ENCODE measurements at regions not wholly inside any gene's neighbourhood (a gene's known extent, or its start where the extent isn't known, plus 50 kb on each side); places are given as distances from the start of the nearest gene placed in this dataset.

DNA sequence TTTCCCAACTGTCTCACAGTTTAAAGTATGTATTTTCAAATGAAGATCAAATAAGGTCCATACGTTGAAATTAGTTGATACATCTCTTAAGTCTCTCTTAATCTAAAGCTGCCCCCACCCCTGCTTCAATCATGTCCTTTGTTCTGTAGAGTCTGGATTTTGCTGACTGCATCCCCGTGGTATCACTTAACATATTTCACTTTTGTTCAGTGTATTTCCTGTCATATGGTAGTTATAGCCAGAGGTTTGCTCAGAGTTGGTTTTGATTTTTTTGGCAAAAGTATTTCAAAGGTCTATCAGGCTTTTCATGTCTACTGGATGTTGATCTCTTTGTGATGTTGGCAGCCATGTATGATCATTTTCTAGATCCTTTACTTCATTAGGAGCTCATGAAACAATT is 54.4 kb upstream of the ARID5B start:
- intact Hi-C loops (cut with micrococcal nuclease; ENCODE audit: unreplicated experiment) = loop anchor here (5.0 kb wide), 1 partner anchor 785 kb away; no protein-coding TSS in a partner anchor
- H3K27ac Mint-ChIP-seq (ENCODE audit: unreplicated experiment) = peak overlapping the region; percentile 39
- no TSS peak for BruUV-seq (replicated peaks)
- H3K36me3 Mint-ChIP-seq (ENCODE audit: insufficient read depth, unreplicated experiment) = peaks cover 13% of the 10 kb centered on the region
- CTCF ChIA-PET = interaction anchor here (1.5 kb wide), 1 partner anchor 9 kb away, joined by 3 read pairs; no protein-coding TSS in a partner anchor
- peaks cover 9% of the 10 kb centered on the region for H3K9me3 Mint-ChIP-seq (ENCODE audit: unreplicated experiment)
- H3K4me3 Mint-ChIP-seq (ENCODE audit: unreplicated experiment) = no peak overlapping the region
- no peak for DNase-seq
- H3K4me3 ChIP-seq (ENCODE audit: low read depth, low read length) = no peak overlapping the region
- peaks cover 69% of the 10 kb centered on the region for H3K4me1 ChIP-seq
- H3K27me3 Mint-ChIP-seq (ENCODE audit: insufficient read depth, unreplicated experiment) = no peaks in the 10 kb centered on the region
- POLR2A ChIA-PET = interaction anchor here (1.0 kb wide), 1 partner anchor 57 kb away, joined by 3 read pairs; no protein-coding TSS in a partner anchor
- H3K4me1 Mint-ChIP-seq (ENCODE audit: low read depth, unreplicated experiment) = peaks cover 54% of the 10 kb centered on the region
- TF ChIP-seq, protein P1, sequence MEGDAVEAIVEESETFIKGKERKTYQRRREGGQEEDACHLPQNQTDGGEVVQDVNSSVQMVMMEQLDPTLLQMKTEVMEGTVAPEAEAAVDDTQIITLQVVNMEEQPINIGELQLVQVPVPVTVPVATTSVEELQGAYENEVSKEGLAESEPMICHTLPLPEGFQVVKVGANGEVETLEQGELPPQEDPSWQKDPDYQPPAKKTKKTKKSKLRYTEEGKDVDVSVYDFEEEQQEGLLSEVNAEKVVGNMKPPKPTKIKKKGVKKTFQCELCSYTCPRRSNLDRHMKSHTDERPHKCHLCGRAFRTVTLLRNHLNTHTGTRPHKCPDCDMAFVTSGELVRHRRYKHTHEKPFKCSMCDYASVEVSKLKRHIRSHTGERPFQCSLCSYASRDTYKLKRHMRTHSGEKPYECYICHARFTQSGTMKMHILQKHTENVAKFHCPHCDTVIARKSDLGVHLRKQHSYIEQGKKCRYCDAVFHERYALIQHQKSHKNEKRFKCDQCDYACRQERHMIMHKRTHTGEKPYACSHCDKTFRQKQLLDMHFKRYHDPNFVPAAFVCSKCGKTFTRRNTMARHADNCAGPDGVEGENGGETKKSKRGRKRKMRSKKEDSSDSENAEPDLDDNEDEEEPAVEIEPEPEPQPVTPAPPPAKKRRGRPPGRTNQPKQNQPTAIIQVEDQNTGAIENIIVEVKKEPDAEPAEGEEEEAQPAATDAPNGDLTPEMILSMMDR (IDR thresholded peaks at IDR 0.05; ENCODE audit: insufficient read depth in 1 of 2, low read depth in 1 of 2, low read length in 1 of 2, severe bottlenecking in 1 of 2, unreplicated experiment in 1 of 2) = no peak
- no peaks in the 10 kb centered on the region for H3K36me3 ChIP-seq (ENCODE audit: control insufficient read depth, insufficient read depth, low read length)
- no peaks in the 10 kb centered on the region for H3K27me3 ChIP-seq (replicated peaks; ENCODE audit: control insufficient read depth, insufficient read depth, low read length)
- no peaks in the 10 kb centered on the region for H3K9me3 ChIP-seq

- CTCF ChIA-PET = interaction anchor here (1.0 to 1.5 kb wide), 2 partner anchors 10 to 97 kb away, joined by 3 read pairs; no protein-coding TSS in a partner anchor
- no peaks in the 10 kb centered on the region for H3K27me3 Mint-ChIP-seq (ENCODE audit: insufficient read depth, unreplicated experiment)
- no TSS peak for BruUV-seq (replicated peaks)
Measured at GRCh38 chr10:61847640-61848039, 53.9 kb upstream of the ARID5B start.

GRCh38 chr10:61850376-61850775 is 51.1 kb upstream of the ARID5B start:
- ChIA-PET CTCF (interaction anchor here (0.8 to 1.6 kb wide), 4 partner anchors 12 to 245 kb away, joined by 3 to 16 read pairs (median 11); no protein-coding TSS in a partner anchor), POLR2A (interaction anchor here (0.5 to 1.3 kb wide), 2 partner anchors 13 to 52 kb away, joined by 3 to 17 read pairs; no protein-coding TSS in a partner anchor)
- H3K27me3 Mint-ChIP-seq (ENCODE audit: insufficient read depth, unreplicated experiment) = no peaks in the 10 kb centered on the region
- no peak overlapping the region for H3K4me3 Mint-ChIP-seq (ENCODE audit: unreplicated experiment)
- no peaks in the 10 kb centered on the region for H3K36me3 ChIP-seq (ENCODE audit: control insufficient read depth, insufficient read depth, low read length)
- intact Hi-C loops (cut with micrococcal nuclease; ENCODE audit: unreplicated experiment) = loop anchor here (1.0 to 5.0 kb wide), 8 partner anchors 13 to 244 kb away; no protein-coding TSS in a partner anchor
- BruUV-seq (replicated peaks) = no TSS peak
- TF ChIP-seq, protein P1 (IDR thresholded peaks at IDR 0.05; ENCODE audit: insufficient read depth in 1 of 2, low read depth in 1 of 2, low read length in 1 of 2, severe bottlenecking in 1 of 2, unreplicated experiment in 1 of 2) = no peak
- H3K4me1 Mint-ChIP-seq (ENCODE audit: low read depth, unreplicated experiment) = peaks cover 44% of the 10 kb centered on the region
- H3K9me3 Mint-ChIP-seq (ENCODE audit: unreplicated experiment) = peaks cover 10% of the 10 kb centered on the region
- H3K4me3 ChIP-seq (ENCODE audit: low read depth, low read length) = no peak overlapping the region
- peak; percentile 92 to 93 for DNase-seq
- peak overlapping the region; percentile 51 for H3K27ac Mint-ChIP-seq (ENCODE audit: unreplicated experiment)
- peaks cover 55% of the 10 kb centered on the region for H3K4me1 ChIP-seq
- H3K9me3 ChIP-seq = no peaks in the 10 kb centered on the region
- no peaks in the 10 kb centered on the region for H3K27me3 ChIP-seq (replicated peaks; ENCODE audit: control insufficient read depth, insufficient read depth, low read length)
- peaks cover 13% of the 10 kb centered on the region for H3K36me3 Mint-ChIP-seq (ENCODE audit: insufficient read depth, unreplicated experiment)

More at GRCh38 chr10:61847640-61848039, 53.9 kb upstream of the ARID5B start:
- H3K27ac Mint-ChIP-seq (ENCODE audit: unreplicated experiment) = peak overlapping the region; percentile 39
- POLR2A ChIA-PET = interaction anchor here (1.0 kb wide), 1 partner anchor 56 kb away, joined by 3 read pairs; no protein-coding TSS in a partner anchor
- peaks cover 49% of the 10 kb centered on the region for H3K4me1 Mint-ChIP-seq (ENCODE audit: low read depth, unreplicated experiment)
- H3K9me3 Mint-ChIP-seq (ENCODE audit: unreplicated experiment) = peaks cover 9% of the 10 kb centered on the region
- peaks cover 13% of the 10 kb centered on the region for H3K36me3 Mint-ChIP-seq (ENCODE audit: insufficient read depth, unreplicated experiment)
- H3K4me1 ChIP-seq = peaks cover 68% of the 10 kb centered on the region
- no peak overlapping the region for H3K4me3 ChIP-seq (ENCODE audit: low read depth, low read length)
- intact Hi-C loops (cut with micrococcal nuclease; ENCODE audit: unreplicated experiment) = loop anchor here (5.0 kb wide), 1 partner anchor 785 kb away; no protein-coding TSS in a partner anchor
- H3K4me3 Mint-ChIP-seq (ENCODE audit: unreplicated experiment) = no peak overlapping the region
- DNase-seq = no peak
- no peaks in the 10 kb centered on the region for H3K9me3 ChIP-seq
- no peaks in the 10 kb centered on the region for H3K27me3 ChIP-seq (replicated peaks; ENCODE audit: control insufficient read depth, insufficient read depth, low read length)
- no peaks in the 10 kb centered on the region for H3K36me3 ChIP-seq (ENCODE audit: control insufficient read depth, insufficient read depth, low read length)
- TF ChIP-seq, protein P1 (IDR thresholded peaks at IDR 0.05; ENCODE audit: insufficient read depth in 1 of 2, low read depth in 1 of 2, low read length in 1 of 2, severe bottlenecking in 1 of 2, unreplicated experiment in 1 of 2) = no peak
